Mucosa of descending colon (tissue), 3 donors: ENCODE measurements at regions not wholly inside any gene's neighbourhood (a gene's known extent, or its start where the extent isn't known, plus 50 kb on each side); places are given as distances from the start of the nearest gene placed in this dataset.

Experiments
- ATAC-seq: fragments of 200-7000 bp; cut with Tn5 transposase; one replicate; pipeline ENCODE4 v1.9.1; 2020; ENCODE audit warnings: mild to moderate bottlenecking, moderate library complexity
- DNase-seq, 3 donors: peaks; one replicate each; pipeline ENCODE4 v3.0.0-alpha.2; 2020
- H3K36me3 ChIP-seq: fragments of 200-600 bp; one replicate; pipeline ENCODE4 v1.8.0; 2021; ENCODE audit warnings: low read depth, mild to moderate bottlenecking
- H3K4me1 ChIP-seq: fragments of 200-600 bp; one replicate; pipeline ENCODE4 v1.8.0; 2021; ENCODE audit warnings: low read depth, mild to moderate bottlenecking
- H3K4me3 ChIP-seq: fragments of 200-600 bp; one replicate; pipeline ENCODE4 v1.8.0; 2021; ENCODE audit warnings: mild to moderate bottlenecking
- H3K9me3 ChIP-seq: fragments of 200-600 bp; one replicate; pipeline ENCODE4 v1.8.0; 2021; ENCODE audit warnings: mild to moderate bottlenecking
- intact Hi-C, 2 donors: fragments of 100-400 bp; cut with DNase I in 1 of 2; cut with micrococcal nuclease in 1 of 2; formaldehyde crosslinking; loops; one replicate each; pipeline versions ENCODE4 v1.11.0 to v1.11.1; 2022; cut with DNase I, micrococcal nuclease
- TF ChIP-seq, protein P1 (sequence below): fragments of 200-600 bp; IDR thresholded peaks from one replicate; pipeline ENCODE4 v1.8.0; 2022; ENCODE audit warnings: antibody characterized with exemption, mild to moderate bottlenecking
- donor health status: DM: no; HTN: no; CAD: no; lungs with moderate emphysema.
- donor health status: DM: no; HTN: no; CAD: no.
- donor health status: DM: no; HTN: yes; CAD: no.

DNA sequence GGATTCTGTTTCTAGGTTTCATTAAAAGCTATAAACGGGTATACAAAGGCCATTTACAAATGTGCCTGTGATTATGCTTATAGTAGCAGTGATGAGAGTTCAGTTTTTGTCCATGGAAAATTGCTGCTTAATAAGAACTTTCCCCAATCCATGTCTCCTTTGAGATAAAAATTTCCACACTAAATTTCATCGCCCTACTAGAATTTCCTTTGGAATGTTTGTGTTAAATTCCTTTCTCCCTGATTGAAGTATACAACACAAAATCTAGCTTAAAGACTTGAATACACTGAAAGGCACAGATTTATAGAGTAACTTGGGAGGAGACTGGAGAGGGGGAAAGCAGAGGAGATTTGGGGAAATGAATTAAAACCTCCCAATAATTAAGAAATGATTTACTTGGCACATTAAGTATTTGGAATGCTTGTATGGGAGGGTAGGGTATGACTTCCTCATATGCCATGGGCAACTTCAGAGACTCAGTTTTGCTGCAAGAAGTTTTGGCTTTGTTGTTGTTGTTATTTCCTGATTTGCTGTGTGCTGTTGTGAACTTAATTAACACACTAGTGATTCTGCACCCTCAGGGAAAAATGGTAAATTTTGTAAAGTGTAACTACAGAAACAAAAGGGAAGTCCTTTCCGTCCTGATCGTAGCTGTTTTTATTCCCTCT is 157.6 kb upstream of the LMO4 start:
- no peak for DNase-seq
- Histone ChIP-seq H3K4me3 (no peak overlapping the region), H3K36me3 (no peaks in the 10 kb centered on the region), H3K9me3 (no peaks in the 10 kb centered on the region), H3K4me1 (no peaks in the 10 kb centered on the region)
- intact Hi-C loops, result no loop called here
- no peak for ATAC-seq
- TF ChIP-seq, protein P1, sequence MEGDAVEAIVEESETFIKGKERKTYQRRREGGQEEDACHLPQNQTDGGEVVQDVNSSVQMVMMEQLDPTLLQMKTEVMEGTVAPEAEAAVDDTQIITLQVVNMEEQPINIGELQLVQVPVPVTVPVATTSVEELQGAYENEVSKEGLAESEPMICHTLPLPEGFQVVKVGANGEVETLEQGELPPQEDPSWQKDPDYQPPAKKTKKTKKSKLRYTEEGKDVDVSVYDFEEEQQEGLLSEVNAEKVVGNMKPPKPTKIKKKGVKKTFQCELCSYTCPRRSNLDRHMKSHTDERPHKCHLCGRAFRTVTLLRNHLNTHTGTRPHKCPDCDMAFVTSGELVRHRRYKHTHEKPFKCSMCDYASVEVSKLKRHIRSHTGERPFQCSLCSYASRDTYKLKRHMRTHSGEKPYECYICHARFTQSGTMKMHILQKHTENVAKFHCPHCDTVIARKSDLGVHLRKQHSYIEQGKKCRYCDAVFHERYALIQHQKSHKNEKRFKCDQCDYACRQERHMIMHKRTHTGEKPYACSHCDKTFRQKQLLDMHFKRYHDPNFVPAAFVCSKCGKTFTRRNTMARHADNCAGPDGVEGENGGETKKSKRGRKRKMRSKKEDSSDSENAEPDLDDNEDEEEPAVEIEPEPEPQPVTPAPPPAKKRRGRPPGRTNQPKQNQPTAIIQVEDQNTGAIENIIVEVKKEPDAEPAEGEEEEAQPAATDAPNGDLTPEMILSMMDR, result no peak

DNA sequence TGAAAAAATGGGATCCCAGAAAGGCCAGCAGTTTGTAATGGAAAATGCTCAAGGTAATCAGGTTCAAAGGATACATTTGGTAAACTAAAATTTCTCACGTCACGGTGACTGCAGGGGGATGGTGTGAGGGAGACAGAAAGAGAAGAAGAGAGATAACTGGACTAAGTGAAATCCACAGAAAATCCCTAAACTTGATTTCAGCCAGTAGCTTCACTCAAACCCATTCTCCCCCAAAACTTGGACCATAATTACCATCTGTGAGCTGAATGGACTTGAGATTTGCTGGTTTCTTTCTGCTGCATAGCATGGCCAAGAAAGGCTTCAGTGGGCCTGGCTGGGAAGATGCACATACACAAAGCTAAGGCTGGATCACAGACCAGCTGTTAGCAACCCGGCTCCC is 155.4 kb upstream of the LMO4 start:
- DNase-seq, result no peak

DNA sequence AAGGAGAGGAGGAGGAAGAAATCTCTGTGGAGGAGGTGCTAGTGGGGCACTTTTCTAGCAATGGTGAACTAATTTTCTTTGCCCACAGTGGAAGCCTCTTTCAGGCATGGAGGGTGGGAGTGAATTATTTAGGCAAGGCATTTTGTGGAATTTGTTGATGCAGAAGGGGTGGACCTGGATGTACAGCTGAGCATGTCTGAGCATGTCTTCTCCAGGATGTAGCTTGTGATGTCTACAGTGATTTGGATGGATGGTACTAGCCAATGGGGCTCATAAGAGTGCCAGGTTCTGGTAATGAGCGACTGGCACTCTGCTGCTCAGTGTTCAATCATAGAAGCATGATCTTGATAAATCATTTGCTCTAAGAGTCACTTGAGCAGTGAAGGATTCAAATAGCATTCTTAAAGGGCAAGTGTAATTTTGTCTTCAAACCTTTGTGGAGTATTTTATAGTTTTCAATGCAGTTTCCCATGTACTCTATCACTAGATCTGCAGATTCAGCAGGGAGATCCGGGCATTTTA is 153.9 kb upstream of the LMO4 start:
- H3K9me3 ChIP-seq, result no peaks in the 10 kb centered on the region
- no peak for DNase-seq
- ATAC-seq, result no peak
- H3K4me1 ChIP-seq, result no peaks in the 10 kb centered on the region
- no peaks in the 10 kb centered on the region for H3K36me3 ChIP-seq
- intact Hi-C loops, result no loop called here
- TF ChIP-seq, protein P1, result no peak
- no peak overlapping the region for H3K4me3 ChIP-seq

More for the DNA sequence above, 155.4 kb upstream of the LMO4 start:
- H3K4me3 ChIP-seq, result no peak overlapping the region
- intact Hi-C loops, result no loop called here
- no peak for ATAC-seq
- TF ChIP-seq, protein P1, result no peak
- H3K36me3 ChIP-seq, result no peaks in the 10 kb centered on the region
- no peaks in the 10 kb centered on the region for H3K9me3 ChIP-seq
- no peaks in the 10 kb centered on the region for H3K4me1 ChIP-seq

DNA sequence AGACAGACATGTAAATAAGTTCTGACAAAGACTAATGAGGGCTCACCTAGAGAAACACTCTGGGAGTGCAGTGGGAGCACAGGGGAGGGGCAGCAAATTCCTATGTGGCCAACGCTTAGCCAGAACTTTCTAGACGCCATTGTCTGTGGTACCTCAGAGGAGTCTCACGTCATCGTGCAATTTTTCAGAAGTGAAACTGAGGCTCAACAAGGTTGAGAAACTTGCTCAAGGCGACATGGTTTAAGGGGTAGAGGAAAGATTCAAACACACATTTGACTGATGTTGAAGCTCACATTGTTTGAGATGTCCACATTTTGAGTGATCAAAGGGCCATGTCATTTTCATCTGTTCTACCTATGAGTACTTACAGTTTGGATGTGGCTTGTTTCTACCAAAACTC is 152.6 kb upstream of the LMO4 start:
- DNase-seq (no peak), ATAC-seq (no peak)
- Histone ChIP-seq H3K9me3 (no peaks in the 10 kb centered on the region), H3K36me3 (no peaks in the 10 kb centered on the region), H3K4me3 (no peak overlapping the region), H3K4me1 (no peaks in the 10 kb centered on the region)
- TF ChIP-seq, protein P1, result no peak
- intact Hi-C loops, result no loop called here

DNA sequence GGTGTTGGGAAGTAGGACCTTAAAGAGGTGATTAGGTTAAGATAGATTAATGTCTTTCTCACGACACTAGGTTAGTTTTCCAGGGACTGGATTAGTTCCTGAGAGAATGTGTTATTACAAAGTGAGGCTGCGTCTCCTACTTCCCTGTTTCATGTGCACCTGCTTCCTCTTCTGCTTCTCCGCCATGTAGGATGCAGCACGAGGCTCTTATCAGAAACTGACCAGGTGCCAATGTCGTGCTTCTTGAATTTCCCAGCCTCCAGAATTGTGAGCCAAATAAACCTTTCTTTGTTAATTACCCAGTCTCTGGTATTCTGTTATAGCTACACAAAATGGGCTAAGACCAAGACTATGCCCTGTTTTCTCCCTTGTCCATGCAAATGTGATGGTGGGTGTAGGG is 152.2 kb upstream of the LMO4 start:
- no peak for ATAC-seq
- intact Hi-C loops, result no loop called here
- no peaks in the 10 kb centered on the region for H3K9me3 ChIP-seq

More for the DNA sequence above, 152.2 kb upstream of the LMO4 start:
- TF ChIP-seq, protein P1, result no peak
- H3K4me1 ChIP-seq, result no peaks in the 10 kb centered on the region
- no peaks in the 10 kb centered on the region for H3K36me3 ChIP-seq
- H3K4me3 ChIP-seq, result no peak overlapping the region
- DNase-seq, result no peak
